ENCODE measurements at regions not wholly inside any gene's neighbourhood (a gene's known extent, or its start where the extent isn't known, plus 50 kb on each side); places are given as distances from the start of the nearest gene placed in this dataset.

GRCh38 chr10:44674536-44675386 lies 236.4 kb upstream of the TMEM72 start:
- DNase-seq (ENCODE audit: extremely low read depth, low read depth, low spot score): no peak

- DNase-seq (ENCODE audit: extremely low read depth, low read depth, low spot score): no peak
Measured at GRCh38 chr10:44675387-44675874, 235.7 kb upstream of the TMEM72 start.

- no peak for DNase-seq (ENCODE audit: extremely low read depth, low read depth, low spot score)
Measured at GRCh38 chr10:44680764-44681163, 230.4 kb upstream of the TMEM72 start.

- no peak for DNase-seq (ENCODE audit: extremely low read depth, low read depth, low spot score)
Measured at GRCh38 chr10:44682507-44682906, 228.6 kb upstream of the TMEM72 start.

- no peak for DNase-seq (ENCODE audit: extremely low read depth, low read depth, low spot score)
Measured at GRCh38 chr10:44684661-44685060, 226.5 kb upstream of the TMEM72 start.

GRCh38 chr10:44685220-44685619 lies 225.9 kb upstream of the TMEM72 start:
- no peak for DNase-seq (ENCODE audit: extremely low read depth, low read depth, low spot score)

GRCh38 chr10:44685747-44686146 lies 225.4 kb upstream of the TMEM72 start:
- no peak for DNase-seq (ENCODE audit: extremely low read depth, low read depth, low spot score)

- no peak for DNase-seq (ENCODE audit: extremely low read depth, low read depth, low spot score)
Measured at GRCh38 chr10:44689368-44689767, 221.8 kb upstream of the TMEM72 start.

- DNase-seq (ENCODE audit: extremely low read depth, low read depth, low spot score): no peak
Measured at GRCh38 chr10:44696496-44696895, 214.6 kb upstream of the TMEM72 start.

- no peak for DNase-seq (ENCODE audit: extremely low read depth, low read depth, low spot score)
Measured at GRCh38 chr10:44697116-44697515, 214.0 kb upstream of the TMEM72 start.

- DNase-seq (ENCODE audit: extremely low read depth, low read depth, low spot score): no peak
Measured at GRCh38 chr10:44702531-44702930, 208.6 kb upstream of the TMEM72 start.

GRCh38 chr10:44703241-44704155 lies 207.6 kb upstream of the TMEM72 start:
- DNase-seq (ENCODE audit: extremely low read depth, low read depth, low spot score): no peak

- DNase-seq (ENCODE audit: extremely low read depth, low read depth, low spot score): no peak
Measured at GRCh38 chr10:44704616-44705015, 206.5 kb upstream of the TMEM72 start.

GRCh38 chr10:44706745-44707144 lies 204.4 kb upstream of the TMEM72 start:
- no peak for DNase-seq (ENCODE audit: extremely low read depth, low read depth, low spot score)

GRCh38 chr10:44713307-44713706 lies 197.8 kb upstream of the TMEM72 start:
- DNase-seq (ENCODE audit: extremely low read depth, low read depth, low spot score): no peak

- no peak for DNase-seq (ENCODE audit: extremely low read depth, low read depth, low spot score)
Measured at GRCh38 chr10:44714451-44714850, 196.7 kb upstream of the TMEM72 start.

GRCh38 chr10:44715136-44715535 lies 196.0 kb upstream of the TMEM72 start:
- no peak for DNase-seq (ENCODE audit: extremely low read depth, low read depth, low spot score)

GRCh38 chr10:44716470-44717015 lies 194.6 kb upstream of the TMEM72 start:
- DNase-seq (ENCODE audit: extremely low read depth, low read depth, low spot score): no peak

- no peak for DNase-seq (ENCODE audit: extremely low read depth, low read depth, low spot score)
Measured at GRCh38 chr10:44723082-44723481, 188.1 kb upstream of the TMEM72 start.

GRCh38 chr10:44723619-44724325 lies 187.4 kb upstream of the TMEM72 start:
- no peak for DNase-seq (ENCODE audit: extremely low read depth, low read depth, low spot score)

All from glomerular endothelial cell (primary cell).